Tibial artery (tissue), 4 donors: ENCODE measurements at regions not wholly inside any gene's neighbourhood (a gene's known extent, or its start where the extent isn't known, plus 50 kb on each side); places are given as distances from the start of the nearest gene placed in this dataset.
"Not testable (repeated sequence)": the region's sequence is repeated elsewhere in the genome, so short reads cannot be mapped to it uniquely, and the experiment has no call there.

Experiments used
- DNase-seq, 2 donors: peaks; one replicate each; pipeline ENCODE4 v3.0.0-alpha.2; 2019
- H3K27ac ChIP-seq, 2 donors: fragments of 200-600 bp; sonication (generic) in 1 of 2; 1 replicate in 1 of 2; 2 replicates in 1 of 2; pipeline ENCODE4 v1.5.1; 2018 to 2019; ENCODE audit warnings: mild to moderate bottlenecking in 1 of 2
- H3K27me3 ChIP-seq, 2 donors: fragments of 200-600 bp; sonication (generic) in 1 of 2; one replicate each; pipeline versions ENCODE4 v1.5.1 to v1.6.0; 2016 to 2019
- H3K36me3 ChIP-seq, 3 donors: fragments of 200-600 bp; sonication (generic) in 2 of 3; one replicate each; pipeline ENCODE4 v1.5.1; 2016 to 2019; ENCODE audit warnings: mild to moderate bottlenecking in 2 of 3
- H3K4me1 ChIP-seq, 4 donors: fragments of 200-600 bp; sonication (generic) in 2 of 4; 1 replicate in 3 of 4; 2 replicates in 1 of 4; pipeline ENCODE4 v1.5.1; 2016 to 2019
- H3K4me3 ChIP-seq, 2 donors: fragments of 200-600 bp; sonication (generic) in 1 of 2; 1 replicate in 1 of 2; 2 replicates in 1 of 2; pipeline ENCODE4 v1.5.1; 2018 to 2019; ENCODE audit warnings: mild to moderate bottlenecking in 2 of 2
- H3K9me3 ChIP-seq, 3 donors: fragments of 200-600 bp; sonication (generic) in 1 of 3; one replicate each; pipeline ENCODE4 v1.5.1; 2016 to 2019
- intact Hi-C: fragments of 100-400 bp; cut with DNase I; formaldehyde crosslinking; loops from one replicate; pipeline ENCODE4 v1.15.0; 2023; ENCODE audit warnings: low total_unique reads
- TF ChIP-seq, protein P1 (sequence below), 2 experiments: fragments of 200-600 bp in 1 of 2; fragments of 450-650 bp in 1 of 2; IDR thresholded peaks; one replicate each; pipeline ENCODE4 v1.5.1; 2017 to 2019; ENCODE audit warnings: antibody characterized with exemption in 2 of 2, mild to moderate bottlenecking in 1 of 2, moderate library complexity in 1 of 2

DNA sequence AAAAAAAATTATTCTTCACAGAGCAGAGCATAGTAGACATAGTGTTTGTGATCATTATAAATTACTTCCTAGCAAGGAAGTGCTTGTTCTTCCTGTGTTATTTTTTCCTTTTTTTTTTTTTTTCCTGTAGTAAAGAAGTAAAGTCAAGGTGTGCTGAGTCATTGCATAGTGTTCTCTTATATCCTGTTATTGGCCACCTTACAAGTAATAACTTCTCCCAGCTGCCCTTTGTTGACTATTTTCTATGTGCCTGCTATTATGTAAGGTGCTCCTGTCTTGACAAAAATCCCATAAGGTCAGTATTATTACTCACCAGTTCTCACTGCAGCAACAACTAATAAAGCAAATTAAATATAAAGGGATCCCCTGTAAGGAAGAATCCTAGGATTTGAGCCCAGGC lies 195.3 kb downstream of the GJA1 start:
- Histone ChIP-seq H3K36me3 (no peaks in the 10 kb centered on the region), H3K4me3 (no peak overlapping the region), H3K9me3 (peaks cover 0 to 8% (median 0%) of the 10 kb centered on the region in 3 donors), H3K27ac (no peak overlapping the region), H3K27me3 (no peaks in the 10 kb centered on the region), H3K4me1 (no peaks in the 10 kb centered on the region)
- intact Hi-C loops: no loop called here
- no peak for DNase-seq
- TF ChIP-seq, protein P1, sequence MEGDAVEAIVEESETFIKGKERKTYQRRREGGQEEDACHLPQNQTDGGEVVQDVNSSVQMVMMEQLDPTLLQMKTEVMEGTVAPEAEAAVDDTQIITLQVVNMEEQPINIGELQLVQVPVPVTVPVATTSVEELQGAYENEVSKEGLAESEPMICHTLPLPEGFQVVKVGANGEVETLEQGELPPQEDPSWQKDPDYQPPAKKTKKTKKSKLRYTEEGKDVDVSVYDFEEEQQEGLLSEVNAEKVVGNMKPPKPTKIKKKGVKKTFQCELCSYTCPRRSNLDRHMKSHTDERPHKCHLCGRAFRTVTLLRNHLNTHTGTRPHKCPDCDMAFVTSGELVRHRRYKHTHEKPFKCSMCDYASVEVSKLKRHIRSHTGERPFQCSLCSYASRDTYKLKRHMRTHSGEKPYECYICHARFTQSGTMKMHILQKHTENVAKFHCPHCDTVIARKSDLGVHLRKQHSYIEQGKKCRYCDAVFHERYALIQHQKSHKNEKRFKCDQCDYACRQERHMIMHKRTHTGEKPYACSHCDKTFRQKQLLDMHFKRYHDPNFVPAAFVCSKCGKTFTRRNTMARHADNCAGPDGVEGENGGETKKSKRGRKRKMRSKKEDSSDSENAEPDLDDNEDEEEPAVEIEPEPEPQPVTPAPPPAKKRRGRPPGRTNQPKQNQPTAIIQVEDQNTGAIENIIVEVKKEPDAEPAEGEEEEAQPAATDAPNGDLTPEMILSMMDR (IDR thresholded peaks at IDR 0.05): no peak

DNA sequence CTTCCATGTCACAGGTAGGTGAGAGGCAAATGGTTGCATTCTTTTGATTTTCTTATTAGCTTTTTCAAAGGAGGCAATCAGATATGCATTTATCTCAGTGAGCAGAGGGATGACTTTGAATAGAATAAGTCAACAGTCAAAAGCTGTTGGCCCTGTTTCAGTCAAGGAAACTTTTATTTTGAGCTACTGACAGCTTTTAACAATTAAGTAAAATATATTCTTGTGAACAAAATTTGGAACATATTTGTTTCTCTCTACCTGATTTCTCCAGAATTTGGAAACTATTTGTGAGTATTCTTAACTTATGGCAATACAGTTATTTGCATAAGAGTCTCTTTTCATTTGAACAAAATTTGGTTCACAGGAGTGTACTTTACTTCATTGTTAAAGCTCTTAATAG lies 196.3 kb downstream of the GJA1 start:
- H3K4me1 ChIP-seq, H3K4me3 ChIP-seq, intact Hi-C loops, DNase-seq, H3K27me3 ChIP-seq, H3K36me3 ChIP-seq, H3K27ac ChIP-seq: not testable (repeated sequence)
- peaks cover 0 to 14% (median 7%) of the 10 kb centered on the region in 3 donors for H3K9me3 ChIP-seq

- no peaks in the 10 kb centered on the region for H3K36me3 ChIP-seq
- DNase-seq: no peak
- no peaks in the 10 kb centered on the region for H3K27me3 ChIP-seq
- peaks cover 0 to 21% (median 7%) of the 10 kb centered on the region in 3 donors for H3K9me3 ChIP-seq
- H3K4me1 ChIP-seq: no peaks in the 10 kb centered on the region
- no peak overlapping the region for H3K27ac ChIP-seq
- H3K4me3 ChIP-seq: no peak overlapping the region
- TF ChIP-seq, protein P1 (IDR thresholded peaks at IDR 0.05): no peak
- intact Hi-C loops: no loop called here
Observed at GRCh38 chr6:121633309-121633708, 197.9 kb downstream of the GJA1 start.

- DNase-seq, H3K36me3 ChIP-seq, H3K4me3 ChIP-seq, H3K27me3 ChIP-seq, H3K27ac ChIP-seq, intact Hi-C loops, H3K4me1 ChIP-seq: not testable (repeated sequence)
- peaks cover 0 to 21% (median 7%) of the 10 kb centered on the region in 3 donors for H3K9me3 ChIP-seq
Observed at GRCh38 chr6:121634586-121634985, 199.1 kb downstream of the GJA1 start.

- Histone ChIP-seq H3K27me3 (no peaks in the 10 kb centered on the region), H3K4me3 (no peak overlapping the region), H3K36me3 (no peaks in the 10 kb centered on the region), H3K9me3 (peaks cover 0 to 21% (median 7%) of the 10 kb centered on the region in 3 donors), H3K4me1 (no peaks in the 10 kb centered on the region), H3K27ac (no peak overlapping the region)
- intact Hi-C loops: no loop called here
- no peak for DNase-seq
- TF ChIP-seq, protein P1 (IDR thresholded peaks at IDR 0.05): no peak
Observed at GRCh38 chr6:121635355-121635754, 199.9 kb downstream of the GJA1 start.

- H3K27me3 ChIP-seq: not testable (repeated sequence)
Observed at GRCh38 chr6:121636217-121636616, 200.8 kb downstream of the GJA1 start.

GRCh38 chr6:121639021-121639420 lies 203.6 kb downstream of the GJA1 start:
- TF ChIP-seq, protein P1 (IDR thresholded peaks at IDR 0.05): no peak
- intact Hi-C loops: no loop called here
- peaks cover 0 to 13% (median 7%) of the 10 kb centered on the region in 3 donors for H3K9me3 ChIP-seq
- no peaks in the 10 kb centered on the region for H3K27me3 ChIP-seq
- no peaks in the 10 kb centered on the region for H3K36me3 ChIP-seq
- H3K4me3 ChIP-seq: no peak overlapping the region
- no peaks in the 10 kb centered on the region for H3K4me1 ChIP-seq
- DNase-seq: no peak
- no peak overlapping the region for H3K27ac ChIP-seq

More at GRCh38 chr6:121636217-121636616, 200.8 kb downstream of the GJA1 start:
- H3K4me3 ChIP-seq, H3K27ac ChIP-seq, intact Hi-C loops, H3K36me3 ChIP-seq, H3K4me1 ChIP-seq, DNase-seq: not testable (repeated sequence)
- H3K9me3 ChIP-seq: peaks cover 0 to 20% (median 7%) of the 10 kb centered on the region in 3 donors
